GM21367 (cell line): ENCODE measurements at regions not wholly inside any gene's neighbourhood (a gene's known extent, or its start where the extent isn't known, plus 50 kb on each side); places are given as distances from the start of the nearest gene placed in this dataset.

ENCODE experiments used
- ATAC-seq: cut with Tn5 transposase; IDR thresholded peaks from one replicate; pipeline ENCODE4 v1.9.1; 2021; ENCODE audit not compliant: unreplicated experiment

- no peak for ATAC-seq
Observed at GRCh38 chr6:90722648-90723047, 135.8 kb upstream of the MAP3K7 start.

- ATAC-seq, result no peak
Observed at GRCh38 chr6:90720404-90720803, 133.5 kb upstream of the MAP3K7 start.

- no peak for ATAC-seq
Observed at GRCh38 chr6:90719321-90720195, 132.7 kb upstream of the MAP3K7 start.

- ATAC-seq, result no peak
Observed at GRCh38 chr6:90716376-90716775, 129.5 kb upstream of the MAP3K7 start.

GRCh38 chr6:90715093-90715655, 128.3 kb upstream of the MAP3K7 start:
- ATAC-seq, result no peak

GRCh38 chr6:90714319-90714718, 127.4 kb upstream of the MAP3K7 start:
- ATAC-seq, result no peak

- ATAC-seq, result no peak
Observed at GRCh38 chr6:90712114-90712513, 125.2 kb upstream of the MAP3K7 start.

- ATAC-seq, result no peak
Observed at GRCh38 chr6:90709431-90709996, 122.6 kb upstream of the MAP3K7 start.

- no peak for ATAC-seq
Observed at GRCh38 chr6:90708206-90708737, 121.4 kb upstream of the MAP3K7 start.

GRCh38 chr6:90707246-90707645, 120.4 kb upstream of the MAP3K7 start:
- no peak for ATAC-seq

GRCh38 chr6:90703336-90703735, 116.5 kb upstream of the MAP3K7 start:
- ATAC-seq, result no peak

GRCh38 chr6:90701926-90702325, 115.1 kb upstream of the MAP3K7 start:
- ATAC-seq, result no peak

- ATAC-seq, result peak; percentile 92
Observed at GRCh38 chr6:90701146-90701781, 114.4 kb upstream of the MAP3K7 start.

GRCh38 chr6:90695316-90695715, 108.4 kb upstream of the MAP3K7 start:
- no peak for ATAC-seq

- ATAC-seq, result no peak
Observed at GRCh38 chr6:90694802-90695201, 107.9 kb upstream of the MAP3K7 start.

GRCh38 chr6:90691823-90692222, 105.0 kb upstream of the MAP3K7 start:
- no peak for ATAC-seq

- no peak for ATAC-seq
Observed at GRCh38 chr6:90689172-90689571, 102.3 kb upstream of the MAP3K7 start.

GRCh38 chr6:90687775-90688380, 101.0 kb upstream of the MAP3K7 start:
- no peak for ATAC-seq

GRCh38 chr6:90681863-90682262, 95.0 kb upstream of the MAP3K7 start:
- no peak for ATAC-seq

- no peak for ATAC-seq
Observed at GRCh38 chr6:90678049-90678779, 91.3 kb upstream of the MAP3K7 start.
